Suprapubic skin (tissue), 4 donors: ENCODE measurements at regions not wholly inside any gene's neighbourhood (a gene's known extent, or its start where the extent isn't known, plus 50 kb on each side); places are given as distances from the start of the nearest gene placed in this dataset.

Experiments used
- EP300 ChIP-seq: sonication (generic); formaldehyde crosslinking; IDR thresholded peaks from one replicate; pipeline ENCODE4 v1.6.1; 2017; ENCODE audit warnings: antibody characterized with exemption
- POLR2AphosphoS5 ChIP-seq, 3 donors: sonication (generic); formaldehyde crosslinking; IDR thresholded peaks; one replicate each; pipeline ENCODE4 v1.6.1; 2017; ENCODE audit warnings: antibody characterized with exemption in 3 of 3
- TF ChIP-seq, protein P1 (sequence below), 2 donors: fragments of 200-600 bp in 1 of 2; fragments of 450-650 bp in 1 of 2; sonication (generic) in 1 of 2; IDR thresholded peaks; one replicate each; pipeline ENCODE4 v1.5.1; 2016 to 2019; ENCODE audit warnings: antibody characterized with exemption in 2 of 2, mild to moderate bottlenecking in 1 of 2, moderate library complexity in 1 of 2

DNA sequence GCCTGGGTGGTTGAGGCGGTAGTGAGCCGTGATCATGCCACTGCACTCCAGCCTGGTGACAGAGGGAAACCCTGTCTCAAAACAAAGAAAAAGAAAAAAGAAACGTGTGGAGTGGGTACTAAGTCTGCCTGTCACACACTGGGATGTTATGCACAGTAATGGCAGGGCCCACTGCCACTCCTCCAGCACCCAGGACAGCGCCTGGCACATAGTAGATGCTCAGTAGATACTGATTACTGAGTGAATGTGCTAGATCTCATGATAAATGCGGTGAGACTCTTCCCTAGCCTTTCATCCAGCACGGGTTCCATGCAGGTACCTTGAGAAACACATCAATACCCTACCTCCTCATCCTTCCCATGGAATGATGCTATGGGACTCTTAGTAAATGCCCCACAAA, 87.4 kb upstream of the HSPA9 start:
- TF ChIP-seq, protein P1, sequence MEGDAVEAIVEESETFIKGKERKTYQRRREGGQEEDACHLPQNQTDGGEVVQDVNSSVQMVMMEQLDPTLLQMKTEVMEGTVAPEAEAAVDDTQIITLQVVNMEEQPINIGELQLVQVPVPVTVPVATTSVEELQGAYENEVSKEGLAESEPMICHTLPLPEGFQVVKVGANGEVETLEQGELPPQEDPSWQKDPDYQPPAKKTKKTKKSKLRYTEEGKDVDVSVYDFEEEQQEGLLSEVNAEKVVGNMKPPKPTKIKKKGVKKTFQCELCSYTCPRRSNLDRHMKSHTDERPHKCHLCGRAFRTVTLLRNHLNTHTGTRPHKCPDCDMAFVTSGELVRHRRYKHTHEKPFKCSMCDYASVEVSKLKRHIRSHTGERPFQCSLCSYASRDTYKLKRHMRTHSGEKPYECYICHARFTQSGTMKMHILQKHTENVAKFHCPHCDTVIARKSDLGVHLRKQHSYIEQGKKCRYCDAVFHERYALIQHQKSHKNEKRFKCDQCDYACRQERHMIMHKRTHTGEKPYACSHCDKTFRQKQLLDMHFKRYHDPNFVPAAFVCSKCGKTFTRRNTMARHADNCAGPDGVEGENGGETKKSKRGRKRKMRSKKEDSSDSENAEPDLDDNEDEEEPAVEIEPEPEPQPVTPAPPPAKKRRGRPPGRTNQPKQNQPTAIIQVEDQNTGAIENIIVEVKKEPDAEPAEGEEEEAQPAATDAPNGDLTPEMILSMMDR (IDR thresholded peaks at IDR 0.05): no peak
- TF ChIP-seq POLR2AphosphoS5 (IDR thresholded peaks at IDR 0.05) (no peak), EP300 (no peak)
